NCI-H82 treated with DMSO at 0.1 percent for 48 hours (cell line): ENCODE measurements at regions not wholly inside any gene's neighbourhood (a gene's known extent, or its start where the extent isn't known, plus 50 kb on each side); places are given as distances from the start of the nearest gene placed in this dataset.
A peak's percentile ranks its signal among the peaks of the same experiment; 100 is the strongest.
"Not testable (repeated sequence)": the region's sequence is repeated elsewhere in the genome, so short reads cannot be mapped to it uniquely, and the experiment has no call there.

Experiments used
- DNase-seq: peaks from one replicate; lab custom pipeline; 2025; ENCODE audit not compliant: unreplicated experiment; lab: John Stamatoyannopoulos, UW

DNA sequence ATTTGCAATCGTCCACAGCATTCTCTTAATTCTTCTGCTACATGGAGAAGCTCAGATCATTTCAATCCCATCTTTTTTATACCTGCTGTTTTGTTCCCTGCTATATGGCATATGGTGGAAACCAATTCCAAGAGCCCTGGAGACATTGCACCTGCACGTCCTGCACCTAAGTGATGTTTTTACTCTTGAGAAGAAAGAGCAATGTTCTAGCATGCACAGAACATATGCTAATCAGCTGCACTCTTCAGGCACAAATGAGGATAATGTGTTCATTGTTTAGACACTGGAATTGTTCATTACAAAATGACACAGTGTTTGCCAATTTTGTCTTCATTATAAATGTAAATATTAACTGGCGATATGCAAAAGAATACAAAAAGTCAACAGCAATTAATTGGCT, 935.8 kb downstream of the TLE4 start:
- DNase-seq, result no peak

DNA sequence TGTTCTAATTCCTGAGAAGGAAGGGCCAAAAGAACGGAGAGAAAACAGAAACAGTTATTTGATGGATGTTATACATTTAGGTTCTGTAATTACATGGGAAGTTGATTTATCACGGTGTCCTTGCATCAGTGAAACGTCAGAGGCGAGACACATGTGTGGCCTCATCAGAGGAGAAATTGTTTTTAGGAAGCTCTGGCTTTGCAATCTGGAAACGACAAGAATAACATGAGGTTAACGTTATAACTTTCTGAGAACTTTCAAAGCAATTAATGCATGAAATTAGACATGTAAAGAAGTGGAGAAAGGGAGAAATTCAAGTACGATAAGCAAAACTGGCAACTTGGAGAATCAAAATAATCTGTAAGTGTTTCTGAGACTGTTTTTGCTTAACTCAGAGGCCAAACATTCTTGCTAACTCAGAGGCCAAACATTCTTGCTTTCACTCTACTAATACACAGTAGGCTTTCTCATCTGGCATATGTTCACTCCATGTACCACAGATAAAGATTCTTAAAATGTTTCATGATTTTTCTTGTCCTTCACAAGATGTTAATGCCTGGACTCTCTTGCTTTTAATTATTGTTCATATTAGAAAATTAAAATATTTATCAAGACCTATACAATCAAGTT, 933.0 kb downstream of the TLE4 start:
- no peak for DNase-seq

GRCh38 chr9:80503671-80504281, 932.0 kb downstream of the TLE4 start:
- DNase-seq, result no peak

DNA sequence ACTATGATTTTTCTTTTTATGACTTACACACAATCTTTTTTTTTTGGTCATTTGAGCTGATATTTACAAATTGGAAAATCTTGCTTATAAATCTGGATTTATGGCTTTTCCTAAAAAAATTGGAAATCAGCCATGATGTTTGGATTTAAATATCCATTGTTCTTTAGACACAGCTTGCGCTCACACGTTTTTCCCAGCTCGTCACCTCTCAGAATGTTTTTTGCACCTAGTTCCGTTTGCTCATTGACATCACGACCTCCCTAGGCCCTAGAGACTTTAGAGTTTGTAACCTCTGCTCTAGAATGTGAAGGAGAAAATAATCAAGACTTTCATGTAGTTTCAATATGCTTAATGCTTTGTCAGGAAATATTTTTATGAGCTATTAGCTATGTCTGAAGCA, 930.5 kb downstream of the TLE4 start:
- DNase-seq, result no peak

DNA sequence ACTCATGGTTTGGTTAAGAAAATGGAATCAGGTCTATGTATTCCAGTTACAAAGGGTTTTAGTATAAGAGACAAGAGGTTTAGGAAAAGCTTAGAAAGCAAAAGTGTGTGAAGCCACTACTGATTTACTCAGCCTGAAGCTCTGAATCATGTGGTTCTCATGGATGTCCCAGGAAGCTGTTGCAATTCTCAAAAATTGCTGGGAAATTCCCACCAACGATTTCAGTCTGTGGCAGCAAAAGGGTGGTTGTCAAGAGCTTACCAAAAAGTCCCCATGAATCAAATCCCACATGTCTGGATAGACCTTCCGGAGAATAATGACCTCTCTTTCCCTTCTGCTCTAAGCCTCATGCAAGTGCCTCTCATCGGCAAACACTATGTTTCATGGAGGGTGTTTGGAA, 929.9 kb downstream of the TLE4 start:
- DNase-seq, result no peak

- DNase-seq, result peak; percentile 29
Observed at GRCh38 chr9:80500300-80500699, 928.5 kb downstream of the TLE4 start.

DNA sequence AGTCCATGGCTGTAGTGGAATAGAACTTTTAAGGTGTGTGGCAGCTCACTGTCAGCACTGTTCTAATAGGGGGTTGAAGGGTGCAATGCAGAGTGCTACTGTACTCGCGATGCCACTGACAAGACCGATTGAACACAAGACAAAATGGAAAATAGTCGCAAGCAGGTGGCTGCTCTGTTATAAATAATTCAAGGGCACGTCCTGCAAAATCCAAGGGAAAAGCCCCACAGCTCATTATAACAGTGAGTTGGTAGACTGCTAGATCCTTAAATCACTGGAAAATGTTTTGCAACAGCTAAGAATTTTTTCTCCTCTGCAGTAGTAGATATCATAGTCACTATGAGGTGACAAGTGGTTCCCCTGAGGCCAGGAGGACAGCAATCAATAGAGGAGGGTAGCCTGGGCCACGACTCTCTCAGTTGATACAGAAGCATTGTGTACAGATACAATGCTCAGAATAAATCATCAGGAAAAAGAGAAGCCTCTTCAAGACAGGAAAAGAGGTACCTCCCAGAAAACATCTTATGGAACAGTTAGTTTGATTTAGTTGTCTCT, 926.3 kb downstream of the TLE4 start:
- no peak for DNase-seq

- no peak for DNase-seq
Observed at GRCh38 chr9:80496901-80497556, 925.3 kb downstream of the TLE4 start.

- DNase-seq, result no peak
Observed at GRCh38 chr9:80493258-80493657, 921.5 kb downstream of the TLE4 start.

DNA sequence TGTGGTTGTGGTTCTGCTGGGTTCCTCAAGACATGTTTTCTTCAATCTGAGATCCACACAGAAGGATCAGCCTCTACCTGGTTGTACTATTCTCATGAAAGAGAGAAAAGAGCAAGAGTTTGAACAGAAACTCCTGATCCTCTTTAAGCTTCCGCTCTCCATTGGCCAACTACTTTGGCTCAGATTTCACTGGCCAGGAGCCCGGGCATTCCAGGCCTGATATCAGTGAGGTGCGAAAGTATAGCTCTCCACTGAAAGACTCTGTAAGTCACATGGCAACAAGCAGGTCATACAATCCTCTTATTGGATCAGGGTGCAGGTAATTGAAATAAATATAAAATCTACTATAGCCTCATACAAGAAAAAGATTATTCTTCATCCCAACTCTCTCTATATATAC, 920.5 kb downstream of the TLE4 start:
- no peak for DNase-seq

- no peak for DNase-seq
Observed at GRCh38 chr9:80491086-80491696, 919.4 kb downstream of the TLE4 start.

GRCh38 chr9:80489329-80489728, 917.6 kb downstream of the TLE4 start:
- DNase-seq, result no peak

GRCh38 chr9:80485420-80486250, 913.9 kb downstream of the TLE4 start:
- DNase-seq, result no peak

DNA sequence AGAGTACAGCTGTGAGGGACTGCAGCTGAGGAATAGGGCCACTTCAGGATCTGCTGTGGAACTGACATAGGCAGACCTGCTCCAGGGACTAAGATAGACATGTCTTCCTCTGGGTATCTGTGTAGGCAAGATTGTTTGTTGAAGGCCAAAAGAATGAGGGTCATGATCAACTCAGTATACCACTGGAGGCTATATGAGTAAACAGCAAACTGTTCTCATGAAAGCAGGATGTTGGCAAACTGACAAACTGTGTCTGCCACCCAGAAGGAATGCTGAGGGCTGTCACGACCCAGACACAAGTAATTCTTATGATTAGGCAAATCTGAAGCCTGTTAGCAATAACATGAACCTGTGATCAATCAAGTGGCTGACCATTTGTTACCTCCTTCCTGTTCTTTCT, 910.5 kb downstream of the TLE4 start:
- not testable (repeated sequence) for DNase-seq

GRCh38 chr9:80467632-80468031, 895.9 kb downstream of the TLE4 start:
- no peak for DNase-seq

GRCh38 chr9:80465556-80465955, 893.8 kb downstream of the TLE4 start:
- DNase-seq, result no peak

- DNase-seq, result no peak
Observed at GRCh38 chr9:80449513-80449912, 877.7 kb downstream of the TLE4 start.

GRCh38 chr9:80448996-80449395, 877.2 kb downstream of the TLE4 start:
- DNase-seq, result no peak

GRCh38 chr9:80447876-80448275, 876.1 kb downstream of the TLE4 start:
- no peak for DNase-seq

- no peak for DNase-seq
Observed at GRCh38 chr9:80440724-80441123, 869.0 kb downstream of the TLE4 start.

- DNase-seq, result peak; percentile 89
Observed at GRCh38 chr9:80437825-80438224, 866.1 kb downstream of the TLE4 start.
